Ovary (tissue), 7 donors: ENCODE measurements at regions not wholly inside any gene's neighbourhood (a gene's known extent, or its start where the extent isn't known, plus 50 kb on each side); places are given as distances from the start of the nearest gene placed in this dataset.
A peak's percentile ranks its signal among the peaks of the same experiment; 100 is the strongest.

ENCODE experiments used
- DNase-seq, 5 donors: peaks; one replicate each; pipeline ENCODE4 v3.0.0-alpha.2; 2019 to 2020
- H3K27ac ChIP-seq, 2 donors: fragments of 200-600 bp; one replicate each; pipeline versions ENCODE4 v1.5.1 to v1.8.0; 2019 to 2022
- H3K27me3 ChIP-seq: fragments of 200-600 bp; one replicate; pipeline ENCODE4 v1.8.0; 2022
- H3K36me3 ChIP-seq: fragments of 200-600 bp; sonication (generic); one replicate; pipeline ENCODE4 v1.5.1; 2019
- H3K4me1 ChIP-seq: one replicate; pipeline ENCODE4 v1.8.1; 2013; ENCODE audit warnings: mild to moderate bottlenecking, moderate library complexity; ENCODE audit not compliant: insufficient read depth
- H3K4me3 ChIP-seq: fragments of 200-600 bp; sonication (generic); one replicate; pipeline ENCODE4 v1.5.1; 2017
- H3K9me3 ChIP-seq, 2 donors: fragments of 200-600 bp in 1 of 2; sonication (generic) in 1 of 2; one replicate each; pipeline versions ENCODE4 v1.5.1 to v1.8.1; 2013 to 2019; ENCODE audit warnings: mild to moderate bottlenecking in 1 of 2, moderate library complexity in 1 of 2
- CTCF ChIP-seq, 3 donors: fragments of 450-650 bp in 2 of 3; fragments of 200-600 bp in 1 of 3; IDR thresholded peaks; one replicate each; pipeline versions ENCODE4 v1.5.1 to v1.8.0; 2016 to 2022; ENCODE audit warnings: antibody characterized with exemption in 3 of 3, mild to moderate bottlenecking in 1 of 3
- EP300 ChIP-seq: sonication (generic); formaldehyde crosslinking; IDR thresholded peaks from one replicate; pipeline ENCODE4 v1.6.1; 2017; ENCODE audit warnings: antibody characterized with exemption
- POLR2A ChIP-seq: fragments of 450-650 bp; IDR thresholded peaks from one replicate; pipeline ENCODE4 v1.6.1; 2017; ENCODE audit warnings: antibody characterized with exemption, mild to moderate bottlenecking, moderate library complexity
- whole genome bisulfite sequencing, 3 donors: extraction: QIAGEN DNeasy Blood & Tissue Kit in 1 of 3; methylation state at CpG; one replicate each; pipeline versions ENCODE4 v1.1.5 to v1.1.7; 2013 to 2017; 5-methylcytosine and 5-hydroxymethylcytosine counted together
- intact Hi-C, 4 donors: fragments of 100-400 bp; cut with DNase I; formaldehyde crosslinking; loops; one replicate each; pipeline versions ENCODE4 v1.11.0 to v1.15.1; 2022 to 2023
- donor health status: DM: no; HTN: no; CAD: no; lungs with moderate emphysema.
- donor health status: DM: no; HTN: no; CAD: no.
- donor health status: Bipolar disorder and iron deficiency.
- donor health status: DM: no; HTN: no; CAD: no.
- donor health status: DM: yes; HTN: yes; CAD: no.

DNA sequence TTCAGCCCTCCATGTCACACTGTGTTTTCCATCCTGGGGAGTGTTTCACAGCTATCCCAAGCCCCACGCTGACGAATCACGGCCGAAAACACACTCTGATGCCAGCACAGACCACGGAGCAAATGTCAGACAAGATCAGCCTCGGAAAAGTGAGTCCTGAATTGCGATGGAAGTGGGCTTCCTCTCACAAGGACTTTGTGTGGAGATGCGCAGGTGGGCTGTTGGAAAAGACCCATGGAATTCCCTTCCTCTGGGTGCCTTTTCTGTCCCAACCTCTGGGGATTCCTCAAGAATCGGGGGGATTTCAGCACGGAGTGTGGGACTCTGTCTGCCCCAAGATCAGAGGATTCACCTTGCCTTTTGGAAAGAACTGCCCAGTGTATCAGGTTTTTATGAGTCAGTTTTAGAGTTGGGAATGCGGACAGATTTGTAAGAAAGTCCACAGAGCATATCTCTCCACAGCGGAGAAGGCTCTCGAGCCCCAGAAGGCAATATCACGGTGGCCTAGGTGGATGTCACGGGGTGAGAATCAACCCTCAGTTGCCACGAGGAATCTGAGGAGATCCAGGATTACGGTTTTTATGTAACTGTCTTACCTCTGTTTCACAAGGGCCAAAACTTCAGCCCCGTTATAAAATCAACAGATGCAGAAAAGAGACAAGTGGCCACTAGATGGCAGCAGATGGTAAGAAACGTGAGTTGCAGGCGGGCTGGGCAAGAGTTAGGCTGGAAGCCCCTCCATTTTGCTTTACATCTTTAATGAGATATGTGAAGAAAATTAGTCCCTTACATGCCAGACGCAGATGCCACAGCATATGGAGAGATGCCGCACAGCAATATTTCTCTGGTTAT lies 201.9 kb downstream of the DAD1 start:
- intact Hi-C loops = loop anchor here in 2 of 4 donors (5.0 kb wide), 2 partner anchors 85 to 160 kb away; no protein-coding TSS in a partner anchor
- no peaks in the 10 kb centered on the region for H3K9me3 ChIP-seq
- H3K4me1 ChIP-seq = no peaks in the 10 kb centered on the region
- no peaks in the 10 kb centered on the region for H3K27me3 ChIP-seq
- peak; percentile 51 to 81 (median 58) for DNase-seq
- H3K36me3 ChIP-seq = no peaks in the 10 kb centered on the region
- H3K4me3 ChIP-seq = no peak overlapping the region
- no peak overlapping the region for H3K27ac ChIP-seq
- TF ChIP-seq CTCF (IDR thresholded peaks at IDR 0.05) = peak; percentile 64 to 77 (median 68)
- no peak for TF ChIP-seq POLR2A
- TF ChIP-seq EP300 = no peak
- 44 to 48% (median 46%) methylated on average over 22 of the region's 22 CpGs for WGBS, 3 donors

- TF ChIP-seq POLR2A = no peak
- WGBS, 3 donors = 50 to 73% (median 71%) methylated on average over 2 of the region's 2 CpGs
- H3K4me1 ChIP-seq = no peaks in the 10 kb centered on the region
- H3K9me3 ChIP-seq = no peaks in the 10 kb centered on the region
- no peak for DNase-seq
- H3K27me3 ChIP-seq = no peaks in the 10 kb centered on the region
- intact Hi-C loops = loop anchor here in 2 of 4 donors (5.0 kb wide), 2 partner anchors 87 to 162 kb away; no protein-coding TSS in a partner anchor
- no peak overlapping the region for H3K4me3 ChIP-seq
- no peaks in the 10 kb centered on the region for H3K36me3 ChIP-seq
- no peak overlapping the region for H3K27ac ChIP-seq
These were observed 204.0 kb downstream of the DAD1 start for GRCh38 chr14:22384974-22385526.

DNA sequence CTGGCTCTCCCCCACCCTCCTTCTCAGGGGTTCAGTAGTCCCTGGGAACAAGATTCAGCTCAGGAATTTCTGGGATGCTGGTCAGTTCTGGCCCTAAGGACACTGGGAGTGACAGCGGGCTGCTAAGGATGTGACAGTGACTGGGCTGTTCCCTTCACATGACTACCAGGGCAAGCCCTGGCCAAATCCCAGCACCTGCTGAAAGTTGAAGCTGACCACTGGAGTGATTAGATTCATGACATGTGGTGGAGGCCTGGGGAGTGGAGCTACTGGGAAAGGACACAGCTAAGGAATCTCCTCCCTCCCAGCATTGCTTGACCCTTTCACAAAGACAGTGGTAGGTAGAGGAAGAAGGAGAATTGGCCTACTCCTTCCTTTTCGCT lies 204.9 kb downstream of the DAD1 start:
- Histone ChIP-seq H3K36me3 (no peaks in the 10 kb centered on the region), H3K27ac (no peak overlapping the region), H3K27me3 (no peaks in the 10 kb centered on the region), H3K9me3 (no peaks in the 10 kb centered on the region), H3K4me1 (no peaks in the 10 kb centered on the region), H3K4me3 (no peak overlapping the region)
- WGBS, 3 donors = 92 to 97% (median 95%) methylated on average over 2 of the region's 2 CpGs
- TF ChIP-seq POLR2A (no peak), EP300 (no peak), CTCF (IDR thresholded peaks at IDR 0.05) (no peak)
- no peak for DNase-seq
- intact Hi-C loops = no loop called here

GRCh38 chr14:22383515-22384166 lies 205.4 kb downstream of the DAD1 start:
- no peak for TF ChIP-seq CTCF (IDR thresholded peaks at IDR 0.05)
- no peak for TF ChIP-seq POLR2A
- no peak for TF ChIP-seq EP300
- Histone ChIP-seq H3K27me3 (no peaks in the 10 kb centered on the region), H3K27ac (no peak overlapping the region), H3K4me3 (no peak overlapping the region), H3K36me3 (no peaks in the 10 kb centered on the region), H3K9me3 (no peaks in the 10 kb centered on the region), H3K4me1 (no peaks in the 10 kb centered on the region)
- intact Hi-C loops = no loop called here
- no peak for DNase-seq
- WGBS, 3 donors = 68 to 85% (median 68%) methylated on average over 8 of the region's 8 CpGs
